Body of pancreas (tissue), 4 donors: ENCODE measurements at regions not wholly inside any gene's neighbourhood (a gene's known extent, or its start where the extent isn't known, plus 50 kb on each side); places are given as distances from the start of the nearest gene placed in this dataset.
"Not testable (repeated sequence)": the region's sequence is repeated elsewhere in the genome, so short reads cannot be mapped to it uniquely, and the experiment has no call there.

ENCODE experiments used
- ATAC-seq: fragments of 150-250 bp; one replicate; pipeline ENCODE4 v1.9.1; 2016
- DNase-seq, 4 donors: peaks; one replicate each; pipeline ENCODE4 v3.0.0-alpha.2; 2019
- H3K27ac ChIP-seq, 4 donors: fragments of 200-600 bp; sonication (generic); 1 replicate in 3 of 4; 2 replicates in 1 of 4; pipeline versions ENCODE4 v1.5.1 to v1.6.1; 2016 to 2019; ENCODE audit warnings: mild to moderate bottlenecking in 1 of 4, mixed read lengths in 1 of 4, moderate library complexity in 1 of 4
- H3K27me3 ChIP-seq, 2 donors: fragments of 200-600 bp; sonication (generic); one replicate each; pipeline ENCODE4 v1.6.0; 2016; ENCODE audit warnings: mild to moderate bottlenecking in 1 of 2
- H3K36me3 ChIP-seq, 2 donors: fragments of 200-600 bp; sonication (generic); replicated peaks in 1 of 2; 2 replicates each; pipeline ENCODE4 v1.5.1; 2016; ENCODE audit warnings: low read depth in 2 of 2; ENCODE audit not compliant: insufficient read depth in 1 of 2
- H3K4me1 ChIP-seq: fragments of 200-600 bp; sonication (generic); one replicate; pipeline ENCODE4 v1.6.0; 2016
- H3K4me3 ChIP-seq, 2 donors: fragments of 200-600 bp; sonication (generic); 1 replicate in 1 of 2; 2 replicates in 1 of 2; pipeline ENCODE4 v1.5.1; 2016 to 2019
- H3K9me3 ChIP-seq, 3 donors: fragments of 200-600 bp; sonication (generic); 1 replicate in 2 of 3; 2 replicates in 1 of 3; pipeline ENCODE4 v1.5.1; 2016
- CTCF ChIP-seq, 7 experiments: fragments of 450-650 bp in 4 of 7; fragments of 200-600 bp in 3 of 7; sonication (generic) in 3 of 7; IDR thresholded peaks; one replicate each; pipeline ENCODE4 v1.5.1; 2016 to 2019; ENCODE audit warnings: antibody characterized with exemption in 7 of 7
- POLR2A ChIP-seq, 3 donors: fragments of 450-650 bp; IDR thresholded peaks; one replicate each; pipeline ENCODE4 v1.6.1; 2016; ENCODE audit warnings: antibody characterized with exemption in 3 of 3, mild to moderate bottlenecking in 2 of 3
- WGBS, 2 donors: methylation state at CpG; one replicate each; pipeline ENCODE4 v1.1.5; 2017; 5-methylcytosine and 5-hydroxymethylcytosine counted together
- intact Hi-C: fragments of 100-400 bp; cut with DNase I; formaldehyde crosslinking; loops from one replicate; pipeline ENCODE4 v1.15.1; 2023

- TF ChIP-seq POLR2A (IDR thresholded peaks at IDR 0.05) (no peak), CTCF (IDR thresholded peaks at IDR 0.05) (no peak)
- no peaks in the 10 kb centered on the region for H3K27me3 ChIP-seq
- WGBS, 2 donors: 66 to 73% methylated on average over 2 of the region's 2 CpGs
- intact Hi-C loops: no loop called here
- no peaks in the 10 kb centered on the region for H3K4me1 ChIP-seq
- no peaks in the 10 kb centered on the region for H3K36me3 ChIP-seq
- H3K27ac ChIP-seq: no peak overlapping the region
- no peaks in the 10 kb centered on the region for H3K9me3 ChIP-seq
- no peak overlapping the region for H3K4me3 ChIP-seq
- no peak for ATAC-seq
- no peak for DNase-seq
These were observed 302.9 kb downstream of the PCDH7 start for GRCh38 chr4:31023109-31023508.

DNA sequence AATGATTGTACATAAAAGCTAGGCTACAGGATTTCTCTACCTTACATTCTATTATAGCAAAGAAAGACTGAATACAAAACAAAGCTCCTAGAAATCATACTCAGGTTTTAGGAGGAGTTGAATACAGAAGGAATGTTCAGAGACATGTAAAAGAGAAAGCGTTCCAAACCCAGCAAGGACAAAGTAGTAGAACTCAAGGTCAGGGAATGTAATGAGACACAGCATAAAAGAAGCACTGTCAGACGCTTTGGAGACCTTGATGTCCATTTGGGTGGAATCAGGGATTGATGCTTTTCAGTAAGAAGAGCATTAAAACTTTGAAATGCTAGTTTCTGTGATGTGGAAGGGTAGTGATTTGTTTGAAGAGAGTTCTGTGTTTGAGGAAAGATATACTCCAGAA lies 303.6 kb downstream of the PCDH7 start:
- intact Hi-C loops: no loop called here
- TF ChIP-seq CTCF (IDR thresholded peaks at IDR 0.05) (no peak), POLR2A (IDR thresholded peaks at IDR 0.05) (no peak)
- Histone ChIP-seq H3K9me3 (no peaks in the 10 kb centered on the region), H3K27ac (no peak overlapping the region), H3K4me3 (no peak overlapping the region), H3K27me3 (no peaks in the 10 kb centered on the region), H3K4me1 (no peaks in the 10 kb centered on the region), H3K36me3 (no peaks in the 10 kb centered on the region)
- ATAC-seq (no peak), DNase-seq (no peak)
- WGBS, 2 donors: 33 to 58% methylated on average over 2 of the region's 2 CpGs

GRCh38 chr4:31024781-31025180 lies 304.6 kb downstream of the PCDH7 start:
- H3K4me3 ChIP-seq, ATAC-seq, H3K4me1 ChIP-seq, H3K9me3 ChIP-seq, H3K36me3 ChIP-seq, H3K27me3 ChIP-seq, H3K27ac ChIP-seq, DNase-seq, intact Hi-C loops: not testable (repeated sequence)
- WGBS, 2 donors: 83 to 87% methylated on average over 12 of the region's 12 CpGs

- no peak for TF ChIP-seq POLR2A (IDR thresholded peaks at IDR 0.05)
- TF ChIP-seq CTCF (IDR thresholded peaks at IDR 0.05): no peak
These were observed 306.1 kb downstream of the PCDH7 start for GRCh38 chr4:31026256-31026655.

DNA sequence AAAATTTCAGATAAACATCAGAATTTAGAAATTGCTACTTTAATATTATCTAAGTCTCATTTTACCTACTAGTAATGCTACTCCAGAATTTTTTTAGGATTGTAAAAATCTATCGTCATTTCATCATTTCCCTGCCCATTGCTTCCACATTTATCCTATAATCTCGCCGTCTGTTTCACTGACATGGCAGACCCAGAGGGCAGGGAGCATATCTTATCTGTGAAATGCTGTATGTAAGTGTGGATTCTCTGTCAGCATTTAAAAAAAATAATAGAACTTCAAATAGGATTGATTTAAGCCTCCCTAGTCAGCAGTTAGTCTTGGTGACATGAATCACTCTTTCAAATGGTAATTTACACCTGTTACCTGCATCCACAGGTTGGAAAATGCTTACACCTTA lies 314.4 kb downstream of the PCDH7 start:
- no peak overlapping the region for H3K27ac ChIP-seq
- DNase-seq: no peak
- no peaks in the 10 kb centered on the region for H3K27me3 ChIP-seq
- H3K4me3 ChIP-seq: no peak overlapping the region
- 18 to 36% methylated on average over 3 of the region's 3 CpGs for WGBS, 2 donors
- no peaks in the 10 kb centered on the region for H3K36me3 ChIP-seq
- intact Hi-C loops: no loop called here
- H3K9me3 ChIP-seq: no peaks in the 10 kb centered on the region
- TF ChIP-seq CTCF (IDR thresholded peaks at IDR 0.05): no peak
- TF ChIP-seq POLR2A (IDR thresholded peaks at IDR 0.05): no peak
- ATAC-seq: no peak
- no peaks in the 10 kb centered on the region for H3K4me1 ChIP-seq

More at GRCh38 chr4:31026256-31026655, 306.1 kb downstream of the PCDH7 start:
- no peaks in the 10 kb centered on the region for H3K36me3 ChIP-seq
- ATAC-seq (no peak), DNase-seq (no peak)
- no peak overlapping the region for H3K27ac ChIP-seq
- H3K9me3 ChIP-seq: no peaks in the 10 kb centered on the region
- H3K27me3 ChIP-seq: no peaks in the 10 kb centered on the region
- H3K4me3 ChIP-seq: no peak overlapping the region
- 64 to 80% methylated on average over 5 of the region's 5 CpGs for WGBS, 2 donors
- H3K4me1 ChIP-seq: no peaks in the 10 kb centered on the region
- intact Hi-C loops: no loop called here
